NCI-H510A treated with DMSO at 0.1 percent for 48 hours (cell line): ENCODE measurements at regions not wholly inside any gene's neighbourhood (a gene's known extent, or its start where the extent isn't known, plus 50 kb on each side); places are given as distances from the start of the nearest gene placed in this dataset.

Experiments
- DNase-seq: peaks from one replicate; lab custom pipeline; 2025; lab: John Stamatoyannopoulos, UW

DNA sequence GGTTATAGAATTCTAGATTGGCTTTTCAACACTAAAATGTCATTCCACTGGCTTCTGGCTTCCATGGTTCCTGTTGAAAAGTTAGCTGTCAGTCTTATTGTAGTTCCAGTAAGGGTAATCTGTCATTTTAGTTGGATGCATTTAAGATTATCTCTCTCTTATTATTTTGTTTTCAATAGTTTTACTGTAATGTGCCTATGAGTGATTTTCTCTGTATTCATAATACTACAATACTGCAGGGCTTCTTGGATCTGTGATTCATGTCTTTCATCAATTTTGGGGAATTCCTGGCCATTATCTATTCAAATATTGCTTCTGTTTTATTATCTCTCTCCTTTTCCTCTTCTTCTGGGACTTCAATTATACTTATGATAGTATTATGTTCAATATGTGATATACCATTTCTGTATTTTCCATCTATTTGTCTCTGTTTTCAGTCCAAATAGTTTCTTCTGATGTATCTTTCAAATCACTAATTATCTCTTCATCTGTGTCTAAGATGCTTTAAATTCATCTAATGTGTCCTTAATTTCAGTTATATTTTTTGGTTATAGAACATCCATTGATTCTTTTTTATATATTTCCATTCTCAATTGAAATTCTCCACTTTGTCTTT, 101.5 kb downstream of the KCTD15 start:
- DNase-seq, result no peak

DNA sequence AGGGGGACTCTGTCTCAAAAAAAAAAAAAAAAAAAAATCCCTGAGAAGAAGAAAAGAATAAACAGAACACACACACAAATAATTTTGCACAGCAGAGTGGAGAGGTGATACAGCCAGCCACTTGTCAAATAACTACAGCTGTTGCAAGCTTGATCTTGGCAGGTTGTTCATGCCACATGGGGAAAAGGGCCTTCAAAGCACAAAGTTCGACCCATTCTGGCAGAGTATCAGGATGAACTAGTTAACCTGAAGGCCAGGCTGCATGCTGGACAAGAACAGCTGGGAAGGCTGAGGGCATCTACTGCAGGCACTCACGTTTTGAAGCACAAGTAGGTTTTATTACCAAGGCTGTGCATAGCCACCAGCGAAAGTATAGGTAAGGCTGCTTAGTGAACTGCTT, 104.1 kb downstream of the KCTD15 start:
- no peak for DNase-seq

DNA sequence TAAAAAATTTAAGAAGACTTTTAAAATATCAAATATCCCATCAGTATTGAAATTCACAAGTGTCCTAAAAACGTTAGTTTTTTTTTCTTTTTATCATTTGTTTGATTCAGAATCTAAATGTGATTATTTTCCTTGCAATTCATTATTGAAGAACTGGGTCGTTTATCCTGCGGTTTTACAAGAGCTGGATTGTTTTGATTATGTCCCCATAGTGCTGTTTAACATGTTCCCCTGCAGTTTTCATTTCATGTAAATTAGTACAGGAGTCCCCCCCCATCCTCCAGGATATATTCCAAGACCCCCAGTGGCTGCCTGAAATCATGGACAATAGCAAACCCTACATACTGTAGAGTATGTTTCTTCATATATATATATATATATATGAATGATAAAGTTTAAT, 105.7 kb downstream of the KCTD15 start:
- DNase-seq, result no peak

DNA sequence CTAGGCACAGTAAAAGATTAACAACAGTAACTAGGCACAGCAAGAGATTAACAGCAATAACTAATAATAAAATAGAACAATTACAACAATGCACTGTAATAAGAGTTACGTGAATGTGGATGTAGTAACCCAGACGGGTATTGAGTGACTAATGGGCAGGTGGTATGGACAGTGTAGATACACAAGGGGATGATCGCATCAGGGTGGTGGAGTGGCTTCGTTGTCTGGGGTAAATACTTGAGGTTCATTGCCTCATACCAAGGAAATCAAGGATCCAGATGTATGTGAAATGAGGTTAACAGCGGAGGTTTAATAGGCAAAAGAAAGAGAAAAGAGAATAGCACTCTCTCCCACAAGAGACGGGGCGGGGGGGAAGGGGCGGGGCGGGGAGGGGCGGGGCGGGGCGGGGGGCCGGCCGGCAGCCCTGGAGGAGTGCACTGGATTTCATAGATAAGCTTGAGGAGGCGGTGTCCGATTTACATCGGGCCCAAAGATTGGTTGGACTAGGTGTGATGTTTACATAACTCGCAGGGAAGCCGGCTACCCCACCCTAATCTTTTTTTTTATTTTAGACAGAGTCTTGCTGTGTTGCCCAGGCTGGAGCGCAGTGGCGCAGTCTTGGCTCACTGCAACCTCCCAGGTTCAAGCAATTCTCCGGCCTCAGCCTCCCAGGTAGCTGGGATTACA, 106.3 kb downstream of the KCTD15 start:
- DNase-seq, result no peak

DNA sequence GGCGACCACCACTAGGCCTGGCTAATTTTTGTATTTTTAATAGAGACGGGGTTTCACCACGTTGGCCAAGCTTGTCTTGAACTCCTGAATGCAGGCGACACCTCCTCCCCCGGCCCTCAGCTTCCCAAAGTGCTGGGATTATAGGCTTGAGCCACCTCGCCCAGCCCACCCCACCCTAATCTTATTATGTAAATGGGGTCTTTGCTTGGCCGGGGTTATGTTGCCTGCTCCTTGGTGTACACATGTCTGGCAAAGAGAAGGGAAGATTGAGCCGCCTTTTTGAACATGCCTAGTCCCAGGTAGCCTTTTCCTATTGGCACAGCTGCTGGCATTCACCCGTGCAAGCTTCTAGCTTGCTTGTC, 106.8 kb downstream of the KCTD15 start:
- DNase-seq, result no peak

DNA sequence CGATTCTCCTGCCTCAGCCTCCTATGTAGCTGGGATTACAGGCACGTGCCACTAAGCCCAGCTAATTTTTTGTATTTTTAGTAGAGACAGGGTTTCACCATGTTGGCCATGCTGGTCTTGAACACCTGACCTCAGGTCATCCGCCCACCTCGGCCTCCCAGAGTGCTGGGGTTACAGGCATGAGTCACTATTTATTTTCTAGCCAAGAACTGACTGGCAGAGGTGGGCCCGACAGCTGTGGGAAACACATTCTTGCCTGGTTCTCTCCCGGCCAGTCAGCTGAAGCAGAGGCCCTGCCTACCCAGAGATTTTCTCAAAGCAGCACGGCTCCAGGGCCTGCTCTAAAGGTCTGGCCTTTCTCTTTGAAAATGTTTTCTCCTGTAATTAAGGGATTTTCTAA, 108.0 kb downstream of the KCTD15 start:
- no peak for DNase-seq

DNA sequence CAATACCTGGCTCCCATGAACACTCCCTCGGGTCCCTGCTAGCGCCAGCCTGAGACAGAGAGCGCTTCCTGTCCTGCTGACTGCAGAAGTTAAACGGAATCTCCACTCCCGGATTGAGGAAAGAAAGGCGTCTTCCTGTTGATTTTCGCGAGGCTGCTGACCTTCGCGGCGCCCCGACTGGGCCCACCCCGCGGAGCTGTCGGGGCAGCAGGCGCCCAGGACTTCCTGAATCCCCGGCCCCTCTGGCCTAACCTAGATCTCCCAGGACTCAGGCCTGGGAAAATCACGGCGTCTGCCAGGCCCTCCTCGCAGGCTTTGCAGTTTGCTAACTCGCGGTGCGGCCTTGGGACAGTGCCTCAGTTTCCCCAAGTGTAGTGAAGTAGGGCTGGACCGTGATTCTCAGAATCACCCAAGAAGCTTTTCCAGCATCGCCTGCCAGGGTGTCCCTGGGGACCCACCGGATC, 108.8 kb downstream of the KCTD15 start:
- no peak for DNase-seq

DNA sequence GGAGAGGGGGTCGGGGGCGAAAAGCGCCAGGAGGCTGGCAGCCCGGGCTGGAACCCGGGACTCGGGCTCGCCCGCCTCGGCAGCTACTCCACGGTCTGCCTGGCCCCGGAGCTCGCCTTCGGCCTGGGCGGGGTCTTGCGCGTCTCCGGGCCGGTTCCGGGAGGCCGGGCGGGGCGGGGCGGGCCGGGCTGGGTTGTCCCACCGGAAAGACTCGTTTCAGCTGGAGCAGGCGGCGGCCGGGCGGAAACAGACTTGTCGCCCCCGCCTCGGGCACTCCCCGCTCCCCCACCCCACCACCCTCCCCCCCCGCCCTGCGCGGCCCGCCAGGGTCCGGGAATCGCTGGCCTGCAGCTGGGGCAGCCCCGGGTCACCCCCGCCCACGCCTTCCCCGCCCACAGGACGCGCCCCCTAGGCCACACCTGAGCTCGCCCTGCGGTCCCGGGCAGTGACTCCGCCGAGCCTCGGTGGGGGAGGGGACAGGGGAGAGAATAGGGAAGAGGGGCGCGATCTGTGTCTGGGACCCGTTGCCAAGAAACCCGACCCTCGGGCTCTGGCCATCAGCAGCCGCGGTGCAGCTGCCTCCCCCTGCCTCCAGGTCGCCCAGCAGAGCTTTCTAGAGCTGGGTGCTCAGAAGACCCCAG, 109.4 kb downstream of the KCTD15 start:
- no peak for DNase-seq

DNA sequence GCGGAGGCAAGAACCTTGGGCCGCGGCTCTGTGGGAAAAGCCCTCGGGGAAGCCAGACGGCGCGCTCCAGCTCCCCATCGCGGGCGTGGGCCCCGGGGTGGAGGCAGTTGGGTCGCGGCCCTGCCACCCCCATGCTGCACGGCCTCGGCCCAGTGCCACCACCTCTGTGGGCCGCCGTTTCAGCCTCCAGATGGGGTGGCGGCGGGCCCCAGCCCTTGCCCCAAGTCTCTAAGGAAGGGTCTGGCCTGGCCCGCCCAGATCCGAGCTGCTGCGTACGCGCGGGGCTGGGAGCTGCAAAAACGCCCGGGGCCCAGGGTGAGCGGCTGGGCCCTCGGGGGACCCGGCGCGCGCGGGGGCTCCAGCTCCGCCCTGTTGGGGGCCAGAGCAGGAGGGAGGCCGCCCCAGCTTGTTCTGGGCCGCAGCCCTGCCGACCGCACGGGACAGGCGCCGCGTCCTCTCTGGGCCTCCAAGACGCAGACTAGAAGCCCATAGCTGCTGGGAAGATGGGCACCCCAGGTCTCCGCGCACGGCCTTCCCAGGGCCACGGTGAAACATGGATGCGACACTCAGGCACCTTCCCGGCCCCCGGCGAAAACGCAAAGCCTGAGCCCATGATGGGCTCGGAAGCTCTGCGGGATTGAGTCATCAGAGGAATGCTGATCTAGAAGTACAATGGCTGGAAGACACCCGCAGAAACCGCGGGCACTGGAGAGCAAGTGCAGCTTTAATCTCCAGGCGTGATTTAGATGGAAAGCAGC, 110.1 kb downstream of the KCTD15 start:
- no peak for DNase-seq

DNA sequence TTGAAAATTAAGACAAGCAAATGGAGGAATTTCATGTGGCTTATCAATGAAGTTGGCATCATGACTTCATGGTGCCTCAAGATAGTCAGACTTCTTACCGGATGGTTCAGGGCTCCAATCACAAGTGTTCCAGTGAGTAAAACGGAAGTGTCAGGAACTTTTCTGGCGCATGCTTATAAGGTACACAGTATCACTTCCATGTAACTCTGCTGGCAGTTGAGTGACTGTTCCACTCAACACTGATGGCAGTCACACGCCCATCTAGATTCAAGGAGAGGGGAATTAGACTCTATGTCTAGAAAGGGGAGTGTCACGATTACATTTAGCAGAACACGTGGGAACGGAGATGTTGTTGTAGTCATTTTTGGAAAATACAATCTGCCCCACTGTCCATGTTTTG, 114.3 kb downstream of the KCTD15 start:
- DNase-seq, result no peak

DNA sequence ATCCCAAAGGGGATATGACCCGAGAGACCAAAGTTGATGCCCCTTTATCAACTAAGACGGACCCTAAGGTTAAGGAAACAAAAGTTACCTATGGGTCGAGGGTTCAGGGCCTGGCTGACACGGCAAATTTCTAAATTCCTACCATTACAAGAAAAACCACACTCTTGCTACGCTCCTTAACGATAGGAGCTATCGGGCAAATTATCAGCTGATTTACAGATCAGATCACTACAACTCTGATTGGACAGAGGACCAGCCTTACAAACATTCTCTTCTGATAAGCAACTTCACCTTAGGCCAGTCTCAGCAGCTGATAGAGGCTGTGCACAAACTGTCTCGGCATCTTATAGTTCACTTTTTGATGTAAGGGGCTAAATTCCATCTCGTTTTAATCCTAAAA, 117.9 kb downstream of the KCTD15 start:
- DNase-seq, result no peak

DNA sequence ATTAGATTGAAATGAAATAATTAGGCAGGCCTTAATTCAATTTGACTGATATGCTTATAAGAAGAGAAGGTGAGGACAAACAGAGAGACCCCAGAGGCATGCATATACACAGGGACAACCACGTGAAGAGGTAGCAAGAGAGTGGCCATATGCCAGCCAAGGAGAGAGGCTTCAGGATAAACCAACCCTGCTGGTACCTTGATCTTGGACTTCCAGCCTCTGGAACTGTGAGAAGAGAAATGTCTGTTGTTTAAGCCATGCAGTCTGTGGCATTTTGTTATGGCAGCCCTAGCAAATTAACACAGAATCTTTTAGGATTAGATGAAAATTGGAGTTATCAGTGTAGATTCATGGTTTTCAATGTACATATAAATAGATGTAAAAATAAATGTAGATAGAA, 120.1 kb downstream of the KCTD15 start:
- no peak for DNase-seq

DNA sequence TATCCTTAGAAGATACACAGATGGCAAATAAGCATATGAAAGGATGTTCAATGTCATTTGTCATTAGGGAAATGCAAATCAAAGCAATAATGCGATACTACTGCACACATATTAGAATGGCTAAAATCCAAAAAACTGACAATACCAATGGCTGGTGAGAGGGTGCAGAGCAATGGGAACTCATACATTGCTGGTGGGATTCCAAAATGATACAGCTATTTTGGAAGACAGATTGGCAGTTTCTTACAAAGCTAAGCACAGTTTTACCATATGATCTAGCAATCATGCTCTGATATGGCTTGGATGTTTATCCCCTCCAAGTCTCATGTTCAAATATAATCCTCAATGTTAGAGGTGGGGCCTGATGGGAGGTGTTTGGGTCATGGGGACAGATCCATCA, 122.6 kb downstream of the KCTD15 start:
- no peak for DNase-seq

DNA sequence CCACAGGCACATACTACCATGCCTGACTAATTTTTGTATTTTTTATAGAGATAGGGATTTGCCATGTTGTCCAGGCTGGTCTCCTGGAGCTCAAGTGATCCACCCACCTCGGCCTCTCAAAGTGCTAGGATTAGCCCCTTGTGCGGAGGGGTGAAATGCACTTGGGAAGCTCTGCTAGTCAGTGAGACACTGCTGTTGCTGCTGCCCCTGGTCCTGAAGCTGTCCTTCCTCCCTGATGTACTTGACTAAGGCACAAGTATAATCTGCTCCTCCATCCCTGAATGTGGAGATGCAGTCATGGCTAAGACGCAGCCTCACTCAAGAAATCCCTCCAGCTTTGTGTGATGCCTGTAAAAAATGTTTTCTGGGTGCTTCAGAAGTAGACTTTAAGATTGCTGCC, 124.5 kb downstream of the KCTD15 start:
- no peak for DNase-seq

DNA sequence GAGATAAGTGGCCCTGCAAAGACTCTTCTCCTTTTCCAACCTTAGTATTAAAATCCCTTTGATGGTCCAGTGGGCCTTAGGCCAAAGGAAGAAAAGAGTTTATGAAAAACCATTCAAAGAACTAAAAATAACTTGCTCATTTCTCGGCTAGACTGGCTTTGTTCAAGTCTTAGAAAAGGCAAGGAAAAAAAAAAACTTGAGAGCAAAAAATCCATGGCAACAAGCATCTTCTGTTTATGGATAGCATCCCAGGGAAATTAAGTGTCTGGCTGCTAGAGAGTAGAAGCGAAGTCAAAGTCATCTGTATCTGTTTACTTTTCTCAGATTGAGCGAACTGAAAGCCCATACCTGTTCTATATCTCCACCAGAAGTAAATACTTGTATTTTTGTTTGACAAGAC, 129.6 kb downstream of the KCTD15 start:
- no peak for DNase-seq

DNA sequence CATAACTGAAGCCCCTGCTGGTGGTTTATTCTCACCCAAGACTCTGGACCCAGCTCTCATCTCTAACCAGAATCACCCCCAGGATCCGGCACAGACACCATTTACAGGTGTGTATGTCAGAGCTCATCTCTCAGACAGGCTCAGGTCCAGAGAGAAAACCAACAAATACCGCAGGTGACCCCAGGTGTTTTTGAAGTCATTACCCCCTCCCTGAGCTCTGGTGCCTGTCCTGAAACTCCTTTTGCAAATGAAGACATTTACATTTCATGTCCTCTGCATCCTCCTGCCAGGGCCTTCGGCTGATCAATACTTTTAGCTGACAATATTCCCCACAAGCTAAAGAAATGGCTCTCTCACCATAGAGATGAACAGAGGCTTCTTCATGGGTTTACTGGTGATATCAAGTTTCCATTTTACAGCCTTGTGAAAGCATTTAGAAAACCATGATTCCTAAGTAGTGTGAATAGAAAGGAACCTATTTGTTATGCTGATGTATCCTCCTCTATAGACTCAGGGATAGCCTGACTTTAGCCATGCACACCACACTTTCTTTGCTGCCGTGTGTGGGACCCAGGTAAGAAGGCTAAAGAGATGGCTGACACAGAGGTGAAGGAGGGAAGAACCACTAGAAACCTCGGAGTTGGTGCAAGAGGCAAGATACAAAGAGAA, 131.3 kb downstream of the KCTD15 start:
- no peak for DNase-seq

DNA sequence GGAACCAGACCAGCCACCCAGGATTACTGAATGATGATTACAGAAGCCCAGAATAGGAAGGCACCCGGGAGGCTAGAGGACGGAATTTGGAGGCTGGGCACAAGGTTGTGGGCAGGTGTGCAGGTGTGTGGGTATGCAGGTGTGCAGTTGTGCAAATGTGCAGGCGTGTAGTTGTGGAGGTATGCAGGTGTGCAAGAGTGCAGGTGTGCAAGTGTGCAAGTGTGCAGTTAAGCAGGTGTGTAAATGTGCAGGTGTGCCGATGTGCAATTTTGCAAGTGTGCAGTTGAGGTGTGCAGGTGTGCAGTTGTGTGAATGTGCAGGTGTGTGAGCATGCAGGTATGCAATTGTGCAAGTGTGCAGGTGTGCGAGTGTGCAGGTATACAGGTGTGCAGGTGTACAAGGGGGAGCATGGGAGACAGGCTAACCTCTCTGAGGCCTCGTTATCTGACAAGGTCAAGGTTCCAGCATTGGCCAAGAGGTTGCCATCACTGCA, 131.8 kb downstream of the KCTD15 start:
- DNase-seq, result no peak

DNA sequence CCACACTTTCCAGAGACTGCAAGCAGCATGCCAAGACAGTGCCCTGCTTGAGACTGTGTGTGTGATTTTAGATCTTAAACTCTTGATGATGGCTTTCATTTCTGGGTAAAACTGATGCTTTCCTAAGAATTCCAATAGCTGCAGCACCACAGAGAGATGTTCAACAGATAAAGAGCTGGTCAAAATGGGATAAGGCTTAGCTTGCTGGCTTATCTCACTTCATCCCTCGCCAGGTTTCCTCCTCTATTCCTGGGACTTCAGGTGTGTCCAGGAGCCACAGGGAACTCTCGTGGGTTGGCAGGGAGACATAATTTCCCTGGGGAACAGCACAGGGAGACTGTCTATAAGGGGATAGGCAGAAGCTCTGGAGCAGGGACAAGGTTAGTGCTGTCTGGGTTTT, 137.3 kb downstream of the KCTD15 start:
- DNase-seq, result no peak

DNA sequence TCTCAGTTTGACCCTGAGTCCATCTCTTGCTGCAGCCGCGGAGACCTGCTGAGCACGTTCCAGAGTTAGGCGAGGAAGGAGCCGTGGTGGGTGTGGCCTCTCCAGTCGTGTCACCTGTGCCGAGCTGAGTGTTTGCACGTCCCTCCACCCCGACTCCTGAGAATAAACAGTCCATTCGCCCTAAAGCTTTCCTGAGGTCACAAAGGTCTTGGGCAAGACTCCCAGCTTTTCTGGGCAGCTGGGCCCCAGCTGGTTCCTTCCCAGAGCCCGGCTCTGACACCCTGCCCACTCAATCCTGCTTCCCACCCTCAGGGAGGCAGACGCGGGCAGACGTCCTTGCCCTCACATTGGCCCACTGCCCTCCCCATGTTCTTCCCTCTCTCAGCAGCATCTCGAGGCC, 142.2 kb downstream of the KCTD15 start:
- DNase-seq, result no peak

DNA sequence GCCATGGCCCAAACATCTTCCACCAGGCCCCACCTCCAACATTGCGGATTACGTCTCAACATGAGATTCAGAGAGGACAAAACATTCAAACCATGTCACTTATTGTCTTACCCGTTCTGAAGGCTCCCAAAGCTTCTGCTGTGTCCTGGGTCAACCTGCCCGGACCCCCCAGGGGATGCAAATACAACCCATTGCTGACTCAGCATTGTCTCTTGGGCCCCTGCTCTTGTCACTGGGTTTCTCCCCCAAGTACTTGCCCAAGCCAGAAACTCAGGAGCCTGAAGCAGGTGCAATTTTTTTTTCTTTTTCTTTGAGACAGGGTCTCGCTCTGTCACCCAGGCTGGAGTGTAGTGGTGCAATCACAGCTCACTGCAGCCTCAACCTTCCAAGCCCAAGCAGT, 144.5 kb downstream of the KCTD15 start:
- no peak for DNase-seq

DNA sequence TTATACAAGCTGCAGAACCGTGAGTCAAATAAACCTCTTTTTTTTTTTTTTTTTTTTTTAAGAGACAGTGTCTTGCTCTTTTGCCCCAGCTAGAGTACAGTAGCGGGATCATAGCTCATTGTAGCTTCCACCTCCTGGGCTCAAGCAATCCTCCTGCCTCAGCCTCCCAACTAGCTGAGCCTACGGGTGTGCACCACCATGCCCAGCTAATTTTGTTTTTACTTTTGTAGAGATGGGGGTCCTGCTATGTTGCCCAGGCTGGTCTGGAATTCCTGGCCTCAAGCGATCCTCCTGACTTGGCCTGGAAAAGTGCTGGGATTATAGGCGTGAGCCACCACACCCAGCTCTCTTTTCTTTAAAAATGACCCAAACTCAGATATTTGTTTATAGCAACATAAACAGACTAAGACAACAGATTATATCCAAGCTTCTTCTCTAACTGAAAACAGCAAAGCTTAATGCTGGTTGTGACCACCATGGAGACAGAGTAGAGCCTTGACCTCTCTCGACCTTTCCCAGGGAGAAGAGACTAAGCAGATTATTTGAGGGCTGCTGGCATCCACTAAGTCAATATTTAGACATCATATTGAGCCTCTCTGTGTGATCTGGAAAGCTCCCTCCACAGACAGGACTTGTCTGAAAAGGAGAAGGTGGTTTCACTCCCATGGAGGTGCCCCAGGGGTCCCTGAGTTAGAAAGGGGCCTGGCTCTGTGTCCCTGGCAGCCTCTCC, 150.0 kb downstream of the KCTD15 start:
- no peak for DNase-seq
